ENCODE measurements at regions not wholly inside any gene's neighbourhood (a gene's known extent, or its start where the extent isn't known, plus 50 kb on each side); places are given as distances from the start of the nearest gene placed in this dataset.

DNA sequence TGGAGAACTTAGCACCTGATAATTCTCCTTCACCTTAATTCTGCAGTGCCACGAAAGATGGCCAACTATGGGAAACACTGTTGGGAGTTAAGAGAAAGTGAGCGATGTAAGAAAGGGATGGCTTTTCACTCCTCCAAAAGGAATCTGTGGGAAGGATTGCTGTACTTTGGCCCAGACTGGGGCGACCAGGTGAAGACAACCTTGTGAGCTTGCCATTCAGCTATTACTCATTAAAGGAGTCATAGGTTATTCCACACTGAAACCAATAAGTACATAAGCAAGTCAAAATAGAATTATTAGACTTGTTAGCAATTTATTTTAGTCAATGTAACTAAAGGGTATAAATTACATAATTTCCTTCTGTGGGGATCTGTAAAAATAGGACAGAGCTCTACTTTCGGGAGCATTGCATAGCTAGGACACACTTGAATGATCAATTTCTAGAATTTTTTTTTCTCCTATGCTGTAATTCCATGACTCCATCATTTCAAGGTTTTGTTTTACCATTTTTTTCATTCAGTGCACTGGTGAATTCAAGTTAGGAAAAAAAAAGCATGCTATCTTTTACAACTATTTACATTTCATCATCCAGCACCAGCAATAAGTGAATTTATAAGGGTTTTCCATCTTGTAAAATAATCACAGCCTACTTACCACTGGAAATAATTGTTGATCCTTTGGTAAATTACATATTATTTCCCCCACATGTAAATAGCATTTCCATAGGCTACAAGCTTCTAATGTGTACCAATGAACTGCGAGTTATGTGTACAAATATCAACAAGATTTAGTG, 231.7 kb downstream of the SIM1 start:
- DNase-seq (ENCODE audit: extremely low spot score, unreplicated experiment), result no peak
- Mint-ChIP-seq H3K27me3 (ENCODE audit: unreplicated experiment) (no peaks in the 10 kb centered on the region), H3K4me1 (ENCODE audit: unreplicated experiment) (peaks cover 56% of the 10 kb centered on the region)

DNA sequence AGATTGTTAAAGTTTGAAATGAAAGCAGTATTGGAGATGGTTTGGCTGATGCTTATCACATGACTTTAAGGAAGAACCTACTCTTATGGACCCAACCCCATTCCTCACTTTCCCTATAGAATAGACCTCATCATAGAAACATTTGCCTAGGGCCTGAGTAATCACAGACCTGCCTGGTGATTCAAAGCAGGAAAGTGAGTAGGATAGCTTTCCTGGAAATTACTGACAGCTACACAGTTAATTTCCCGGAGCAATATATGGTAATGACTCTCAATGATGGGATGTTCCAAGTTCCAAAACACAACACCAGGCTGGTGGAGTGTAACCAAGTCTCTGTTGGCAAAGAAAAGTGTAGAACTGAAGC, 233.8 kb downstream of the SIM1 start:
- Mint-ChIP-seq H3K4me1 (ENCODE audit: unreplicated experiment) (peaks cover 52% of the 10 kb centered on the region), H3K4me3 (ENCODE audit: unreplicated experiment) (no peak overlapping the region), H3K36me3 (ENCODE audit: unreplicated experiment) (no peaks in the 10 kb centered on the region), H3K27me3 (ENCODE audit: unreplicated experiment) (no peaks in the 10 kb centered on the region), H3K27ac (ENCODE audit: unreplicated experiment) (peak overlapping the region; percentile 38), H3K9me3 (ENCODE audit: unreplicated experiment) (no peaks in the 10 kb centered on the region)
- DNase-seq (ENCODE audit: extremely low spot score, unreplicated experiment), result no peak
- TF ChIP-seq, protein P1, sequence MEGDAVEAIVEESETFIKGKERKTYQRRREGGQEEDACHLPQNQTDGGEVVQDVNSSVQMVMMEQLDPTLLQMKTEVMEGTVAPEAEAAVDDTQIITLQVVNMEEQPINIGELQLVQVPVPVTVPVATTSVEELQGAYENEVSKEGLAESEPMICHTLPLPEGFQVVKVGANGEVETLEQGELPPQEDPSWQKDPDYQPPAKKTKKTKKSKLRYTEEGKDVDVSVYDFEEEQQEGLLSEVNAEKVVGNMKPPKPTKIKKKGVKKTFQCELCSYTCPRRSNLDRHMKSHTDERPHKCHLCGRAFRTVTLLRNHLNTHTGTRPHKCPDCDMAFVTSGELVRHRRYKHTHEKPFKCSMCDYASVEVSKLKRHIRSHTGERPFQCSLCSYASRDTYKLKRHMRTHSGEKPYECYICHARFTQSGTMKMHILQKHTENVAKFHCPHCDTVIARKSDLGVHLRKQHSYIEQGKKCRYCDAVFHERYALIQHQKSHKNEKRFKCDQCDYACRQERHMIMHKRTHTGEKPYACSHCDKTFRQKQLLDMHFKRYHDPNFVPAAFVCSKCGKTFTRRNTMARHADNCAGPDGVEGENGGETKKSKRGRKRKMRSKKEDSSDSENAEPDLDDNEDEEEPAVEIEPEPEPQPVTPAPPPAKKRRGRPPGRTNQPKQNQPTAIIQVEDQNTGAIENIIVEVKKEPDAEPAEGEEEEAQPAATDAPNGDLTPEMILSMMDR (IDR thresholded peaks at IDR 0.05), result no peak

More for the DNA sequence above, 231.7 kb downstream of the SIM1 start:
- H3K27ac Mint-ChIP-seq (ENCODE audit: unreplicated experiment), result no peak overlapping the region
- no peak overlapping the region for H3K4me3 Mint-ChIP-seq (ENCODE audit: unreplicated experiment)
- TF ChIP-seq, protein P1 (IDR thresholded peaks at IDR 0.05), result no peak
- H3K9me3 Mint-ChIP-seq (ENCODE audit: unreplicated experiment), result no peaks in the 10 kb centered on the region
- no peaks in the 10 kb centered on the region for H3K36me3 Mint-ChIP-seq (ENCODE audit: unreplicated experiment)

DNA sequence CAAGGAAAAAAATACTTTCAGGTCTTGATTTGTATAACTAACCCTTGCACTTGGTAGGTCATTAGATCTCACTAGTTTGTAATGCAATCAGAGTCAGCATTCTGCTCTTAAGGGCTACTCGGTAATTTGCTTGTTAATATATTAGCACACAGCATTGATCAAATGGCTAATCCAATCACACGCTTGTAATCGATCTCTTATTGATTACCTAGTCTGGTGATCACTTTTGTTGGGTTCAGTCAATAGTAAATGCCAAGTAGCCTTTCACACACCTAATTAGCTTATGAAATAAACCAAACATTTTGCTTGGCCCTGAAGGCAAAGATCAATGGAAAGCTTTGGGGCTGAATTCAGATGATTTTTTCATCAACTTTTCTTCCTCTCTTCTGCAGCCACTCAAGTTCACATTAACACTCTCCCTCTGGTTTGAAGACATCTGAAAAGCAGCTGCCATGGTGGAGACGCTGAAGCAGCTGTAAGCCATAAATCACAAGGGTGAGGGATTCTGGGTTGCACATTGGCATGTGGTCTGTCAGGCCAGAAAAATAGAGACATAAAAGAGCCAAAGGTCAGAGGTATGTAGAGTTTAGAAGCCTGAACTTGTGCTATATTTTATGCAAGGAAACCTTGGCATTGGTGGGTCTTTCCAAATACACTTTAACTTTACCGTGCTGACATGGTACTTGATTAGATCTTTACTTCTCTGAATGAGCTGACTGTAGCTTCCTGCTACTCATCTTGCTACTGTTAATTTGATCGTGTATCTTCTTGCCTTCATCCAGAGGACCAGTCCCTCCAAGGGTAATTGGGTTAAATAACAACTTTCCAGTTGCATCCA, 234.4 kb downstream of the SIM1 start:
- H3K4me1 Mint-ChIP-seq (ENCODE audit: unreplicated experiment), result peaks cover 48% of the 10 kb centered on the region
- no peaks in the 10 kb centered on the region for H3K36me3 Mint-ChIP-seq (ENCODE audit: unreplicated experiment)
- peak overlapping the region; percentile 38 for H3K27ac Mint-ChIP-seq (ENCODE audit: unreplicated experiment)
- H3K9me3 Mint-ChIP-seq (ENCODE audit: unreplicated experiment), result no peaks in the 10 kb centered on the region
- TF ChIP-seq, protein P1 (IDR thresholded peaks at IDR 0.05), result no peak
- H3K4me3 Mint-ChIP-seq (ENCODE audit: unreplicated experiment), result no peak overlapping the region
- H3K27me3 Mint-ChIP-seq (ENCODE audit: unreplicated experiment), result no peaks in the 10 kb centered on the region
- DNase-seq (ENCODE audit: extremely low spot score, unreplicated experiment), result no peak

DNA sequence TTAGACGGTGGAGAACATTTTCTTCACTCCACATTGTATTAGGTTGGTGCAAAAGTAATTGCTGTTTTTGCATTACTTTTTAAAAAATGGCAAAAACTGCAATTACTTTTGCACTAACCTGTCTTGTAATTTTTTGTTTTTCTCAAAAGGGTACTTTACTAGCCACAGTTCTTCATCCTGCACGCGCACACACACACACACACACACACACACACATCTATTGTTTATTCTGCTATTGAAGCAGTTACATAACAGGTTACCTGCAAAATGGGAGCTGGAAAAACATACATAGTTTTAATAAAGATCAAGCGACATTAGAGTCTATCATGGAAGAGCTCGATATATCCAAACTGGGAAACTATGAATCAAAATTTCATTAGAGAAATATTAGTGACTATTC, 235.2 kb downstream of the SIM1 start:
- no peaks in the 10 kb centered on the region for H3K9me3 Mint-ChIP-seq (ENCODE audit: unreplicated experiment)
- no peak for DNase-seq (ENCODE audit: extremely low spot score, unreplicated experiment)
- H3K27me3 Mint-ChIP-seq (ENCODE audit: unreplicated experiment), result no peaks in the 10 kb centered on the region
- TF ChIP-seq, protein P1 (IDR thresholded peaks at IDR 0.05), result no peak
- peaks cover 47% of the 10 kb centered on the region for H3K4me1 Mint-ChIP-seq (ENCODE audit: unreplicated experiment)
- peak overlapping the region; percentile 67 for H3K4me3 Mint-ChIP-seq (ENCODE audit: unreplicated experiment)
- no peaks in the 10 kb centered on the region for H3K36me3 Mint-ChIP-seq (ENCODE audit: unreplicated experiment)
- H3K27ac Mint-ChIP-seq (ENCODE audit: unreplicated experiment), result peak overlapping the region; percentile 93

DNA sequence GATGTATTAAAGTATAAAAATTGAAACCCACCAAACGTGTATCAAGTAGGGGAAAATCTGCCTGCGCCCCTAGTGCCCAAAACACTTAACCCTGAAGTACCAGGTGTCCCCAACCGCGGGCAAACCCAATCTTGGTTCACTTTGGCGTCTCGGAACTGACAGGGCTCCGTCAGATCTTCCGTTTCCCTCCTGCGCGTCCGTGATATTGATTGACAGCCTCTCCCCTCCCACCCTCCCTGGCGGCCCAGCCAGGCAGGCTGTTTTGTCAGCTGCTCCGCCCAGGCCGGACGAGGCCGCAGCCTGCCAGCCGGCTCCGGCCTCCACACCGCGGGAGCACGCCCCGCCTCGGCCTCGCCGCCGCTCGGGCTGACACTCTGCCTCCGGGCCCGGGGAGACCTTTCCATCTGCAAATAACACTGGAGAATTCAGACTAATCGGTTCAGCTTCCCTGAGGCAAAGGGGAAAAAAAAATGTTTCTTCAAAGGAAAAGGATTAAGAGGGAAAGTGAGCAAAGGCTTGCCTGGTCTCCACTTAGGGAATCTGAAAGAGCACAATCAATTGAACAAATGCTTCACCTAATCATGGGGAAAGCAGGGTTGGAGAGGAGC, 234.9 kb upstream of the MCHR2 start:
- TF ChIP-seq, protein P1 (IDR thresholded peaks at IDR 0.05), result peak; percentile 31
- DNase-seq (ENCODE audit: extremely low spot score, unreplicated experiment), result peak; percentile 91
- no peaks in the 10 kb centered on the region for H3K9me3 Mint-ChIP-seq (ENCODE audit: unreplicated experiment)
- peaks cover 47% of the 10 kb centered on the region for H3K4me1 Mint-ChIP-seq (ENCODE audit: unreplicated experiment)
- no peaks in the 10 kb centered on the region for H3K27me3 Mint-ChIP-seq (ENCODE audit: unreplicated experiment)
- peak overlapping the region; percentile 93 for H3K27ac Mint-ChIP-seq (ENCODE audit: unreplicated experiment)
- H3K36me3 Mint-ChIP-seq (ENCODE audit: unreplicated experiment), result no peaks in the 10 kb centered on the region
- peak overlapping the region; percentile 71 for H3K4me3 Mint-ChIP-seq (ENCODE audit: unreplicated experiment)

Measured in osteocyte (in vitro differentiated cells).